ENCODE measurements at regions not wholly inside any gene's neighbourhood (a gene's known extent, or its start where the extent isn't known, plus 50 kb on each side); places are given as distances from the start of the nearest gene placed in this dataset.
"Not testable (repeated sequence)": the region's sequence is repeated elsewhere in the genome, so short reads cannot be mapped to it uniquely, and the experiment has no call there.

DNA sequence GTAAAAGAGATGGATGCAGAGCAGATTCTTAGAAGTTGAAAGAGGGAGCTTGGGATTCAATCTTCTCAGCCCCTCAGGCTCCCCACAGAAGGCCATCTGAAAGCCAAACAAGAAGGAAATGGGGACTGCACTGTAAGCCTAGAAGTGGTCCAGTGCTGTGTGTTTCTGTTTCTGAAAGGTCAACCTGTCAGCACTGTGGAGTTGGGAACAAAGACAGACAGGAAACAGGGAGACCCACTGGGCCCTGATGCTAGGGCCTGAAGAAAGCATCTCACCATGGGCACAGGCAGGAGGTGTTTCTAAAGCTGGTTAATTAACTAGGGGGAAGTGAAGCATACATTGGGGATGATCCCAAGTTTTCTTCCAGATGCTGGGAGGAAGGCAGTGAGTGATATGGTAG lies 62.5 kb upstream of the CDC42EP3 start:
- H3K36me3 ChIP-seq (ENCODE audit: control insufficient read depth in 4 of 4, insufficient read depth in 3 of 4, low read depth in 1 of 4, low read length in 3 of 4); DNase-seq (ENCODE audit: low spot score): not testable (repeated sequence)

DNA sequence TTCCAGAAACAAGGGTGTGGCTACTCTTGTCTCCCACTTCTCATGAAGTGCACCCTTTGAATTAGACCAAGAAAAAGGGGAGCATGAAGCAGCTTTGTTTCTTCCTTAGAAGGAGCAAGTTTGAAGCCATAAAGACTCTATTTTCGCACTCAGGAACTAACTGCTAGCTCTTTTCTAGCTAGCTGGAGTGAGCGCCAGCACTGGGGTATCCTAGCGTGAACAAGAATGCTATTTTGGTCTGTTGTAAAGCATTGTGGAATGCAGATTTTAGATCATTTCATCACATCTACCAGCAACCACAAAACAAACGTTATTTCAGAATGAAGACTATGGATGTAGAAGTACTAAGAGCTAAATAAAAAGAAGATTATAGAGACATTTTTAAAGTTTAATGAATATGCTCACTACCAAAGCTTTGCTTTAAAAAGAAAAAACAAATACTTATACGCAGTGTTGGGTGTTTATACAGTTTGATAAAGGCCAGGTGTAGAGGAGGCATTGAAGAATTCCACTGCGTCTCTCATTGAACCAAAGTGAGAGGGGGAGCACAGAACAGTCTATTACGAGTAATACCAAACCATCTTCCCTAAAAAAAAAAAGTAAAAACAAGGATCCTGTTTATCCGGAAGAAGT lies 63.6 kb upstream of the CDC42EP3 start:
- DNase-seq (ENCODE audit: low spot score); H3K4me3 ChIP-seq (ENCODE audit: low read depth in 1 of 3, low read length in 3 of 3); H3K4me1 ChIP-seq (ENCODE audit: control insufficient read depth in 4 of 4, insufficient read depth in 4 of 4, low read length in 3 of 4); H3K9me3 ChIP-seq (ENCODE audit: control insufficient read depth in 4 of 4, low read length in 3 of 4); H3K27ac ChIP-seq (ENCODE audit: low read depth in 1 of 2, low read length in 2 of 2); H3K9ac ChIP-seq (ENCODE audit: low read depth in 1 of 2, low read length in 2 of 2); H3K36me3 ChIP-seq (ENCODE audit: control insufficient read depth in 4 of 4, insufficient read depth in 3 of 4, low read depth in 1 of 4, low read length in 3 of 4); H3K27me3 ChIP-seq (ENCODE audit: control insufficient read depth in 4 of 4, insufficient read depth in 4 of 4, low read length in 3 of 4): not testable (repeated sequence)
- WGBS = 85% methylated on average over 8 of the region's 8 CpGs

More for the DNA sequence above, 62.5 kb upstream of the CDC42EP3 start:
- not testable (repeated sequence) for H3K27ac ChIP-seq (ENCODE audit: low read depth in 1 of 2, low read length in 2 of 2); H3K9me3 ChIP-seq (ENCODE audit: control insufficient read depth in 4 of 4, low read length in 3 of 4); H3K4me3 ChIP-seq (ENCODE audit: low read depth in 1 of 3, low read length in 3 of 3); H3K4me1 ChIP-seq (ENCODE audit: control insufficient read depth in 4 of 4, insufficient read depth in 4 of 4, low read length in 3 of 4); H3K9ac ChIP-seq (ENCODE audit: low read depth in 1 of 2, low read length in 2 of 2); H3K27me3 ChIP-seq (ENCODE audit: control insufficient read depth in 4 of 4, insufficient read depth in 4 of 4, low read length in 3 of 4)

DNA sequence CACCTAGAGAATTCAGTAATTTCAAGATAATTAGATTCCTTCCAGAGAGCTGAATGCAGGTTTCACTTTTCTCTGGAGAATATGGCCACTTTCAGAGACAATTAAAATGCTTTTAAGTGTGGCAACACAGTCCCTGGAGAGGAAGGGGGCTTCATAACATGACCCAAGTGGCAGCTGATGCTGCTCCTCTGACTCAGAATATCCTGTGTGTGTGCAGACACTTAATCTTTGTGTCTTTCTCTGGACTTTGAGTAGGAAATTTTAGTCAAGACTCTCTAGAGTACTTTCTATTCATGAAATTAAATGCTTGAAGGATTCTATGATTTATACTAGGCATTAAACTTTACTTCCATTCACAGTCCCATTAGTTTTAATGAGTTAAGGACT lies 64.1 kb upstream of the CDC42EP3 start:
- not testable (repeated sequence) for H3K36me3 ChIP-seq (ENCODE audit: control insufficient read depth in 4 of 4, insufficient read depth in 3 of 4, low read depth in 1 of 4, low read length in 3 of 4); H3K27me3 ChIP-seq (ENCODE audit: control insufficient read depth in 4 of 4, insufficient read depth in 4 of 4, low read length in 3 of 4); H3K9me3 ChIP-seq (ENCODE audit: control insufficient read depth in 4 of 4, low read length in 3 of 4); H3K27ac ChIP-seq (ENCODE audit: low read depth in 1 of 2, low read length in 2 of 2); DNase-seq (ENCODE audit: low spot score); H3K4me1 ChIP-seq (ENCODE audit: control insufficient read depth in 4 of 4, insufficient read depth in 4 of 4, low read length in 3 of 4); H3K4me3 ChIP-seq (ENCODE audit: low read depth in 1 of 3, low read length in 3 of 3); H3K9ac ChIP-seq (ENCODE audit: low read depth in 1 of 2, low read length in 2 of 2)

DNA sequence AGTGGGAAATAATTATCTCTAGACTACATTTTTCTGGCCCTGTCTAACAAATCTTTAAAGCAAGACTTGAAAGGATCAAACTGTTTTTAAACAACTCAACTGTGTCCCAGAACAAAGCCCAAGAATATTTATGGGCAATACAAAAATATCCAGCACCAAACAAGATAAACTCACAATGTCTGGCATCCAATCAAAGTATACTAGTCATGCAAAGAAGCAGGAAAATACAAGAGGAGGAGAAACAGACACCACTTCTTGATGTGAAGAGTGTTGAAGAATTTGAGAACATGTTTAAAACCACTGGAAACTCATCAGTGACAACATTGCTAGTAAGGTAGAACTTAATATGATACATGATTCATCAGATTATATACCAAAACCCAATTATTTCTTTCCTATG lies 66.1 kb upstream of the CDC42EP3 start:
- no peak for DNase-seq (ENCODE audit: low spot score)

More for the DNA sequence above, 66.1 kb upstream of the CDC42EP3 start:
- Histone ChIP-seq H3K27ac (ENCODE audit: low read depth in 1 of 2, low read length in 2 of 2) (no peak overlapping the region), H3K9me3 (ENCODE audit: control insufficient read depth in 4 of 4, low read length in 3 of 4) (no peaks in the 10 kb centered on the region), H3K4me3 (ENCODE audit: low read depth in 1 of 3, low read length in 3 of 3) (no peak overlapping the region), H3K36me3 (ENCODE audit: control insufficient read depth in 4 of 4, insufficient read depth in 3 of 4, low read depth in 1 of 4, low read length in 3 of 4) (no peaks in the 10 kb centered on the region), H3K9ac (ENCODE audit: low read depth in 1 of 2, low read length in 2 of 2) (no peak overlapping the region), H3K27me3 (ENCODE audit: control insufficient read depth in 4 of 4, insufficient read depth in 4 of 4, low read length in 3 of 4) (no peaks in the 10 kb centered on the region), H3K4me1 (ENCODE audit: control insufficient read depth in 4 of 4, insufficient read depth in 4 of 4, low read length in 3 of 4) (no peaks in the 10 kb centered on the region)
- no peak for TF ChIP-seq GABPA (IDR thresholded peaks at IDR 0.05 in 1 of 2, conservative IDR thresholded peaks at IDR 0.05 in 1 of 2)
- TF ChIP-seq RAD21 (IDR thresholded peaks at IDR 0.05) = no peak
- no peak for TF ChIP-seq EGR1 (IDR thresholded peaks at IDR 0.05; ENCODE audit: low read depth in 2 of 2)
- TF ChIP-seq, protein P1, sequence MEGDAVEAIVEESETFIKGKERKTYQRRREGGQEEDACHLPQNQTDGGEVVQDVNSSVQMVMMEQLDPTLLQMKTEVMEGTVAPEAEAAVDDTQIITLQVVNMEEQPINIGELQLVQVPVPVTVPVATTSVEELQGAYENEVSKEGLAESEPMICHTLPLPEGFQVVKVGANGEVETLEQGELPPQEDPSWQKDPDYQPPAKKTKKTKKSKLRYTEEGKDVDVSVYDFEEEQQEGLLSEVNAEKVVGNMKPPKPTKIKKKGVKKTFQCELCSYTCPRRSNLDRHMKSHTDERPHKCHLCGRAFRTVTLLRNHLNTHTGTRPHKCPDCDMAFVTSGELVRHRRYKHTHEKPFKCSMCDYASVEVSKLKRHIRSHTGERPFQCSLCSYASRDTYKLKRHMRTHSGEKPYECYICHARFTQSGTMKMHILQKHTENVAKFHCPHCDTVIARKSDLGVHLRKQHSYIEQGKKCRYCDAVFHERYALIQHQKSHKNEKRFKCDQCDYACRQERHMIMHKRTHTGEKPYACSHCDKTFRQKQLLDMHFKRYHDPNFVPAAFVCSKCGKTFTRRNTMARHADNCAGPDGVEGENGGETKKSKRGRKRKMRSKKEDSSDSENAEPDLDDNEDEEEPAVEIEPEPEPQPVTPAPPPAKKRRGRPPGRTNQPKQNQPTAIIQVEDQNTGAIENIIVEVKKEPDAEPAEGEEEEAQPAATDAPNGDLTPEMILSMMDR (IDR thresholded peaks at IDR 0.05; ENCODE audit: low read depth, low read length, missing input control) = no peak
- TF ChIP-seq YY1 (IDR thresholded peaks at IDR 0.05) = no peak
- no peak for TF ChIP-seq TAF1 (conservative IDR thresholded peaks at IDR 0.05)
- TF ChIP-seq, protein P2, sequence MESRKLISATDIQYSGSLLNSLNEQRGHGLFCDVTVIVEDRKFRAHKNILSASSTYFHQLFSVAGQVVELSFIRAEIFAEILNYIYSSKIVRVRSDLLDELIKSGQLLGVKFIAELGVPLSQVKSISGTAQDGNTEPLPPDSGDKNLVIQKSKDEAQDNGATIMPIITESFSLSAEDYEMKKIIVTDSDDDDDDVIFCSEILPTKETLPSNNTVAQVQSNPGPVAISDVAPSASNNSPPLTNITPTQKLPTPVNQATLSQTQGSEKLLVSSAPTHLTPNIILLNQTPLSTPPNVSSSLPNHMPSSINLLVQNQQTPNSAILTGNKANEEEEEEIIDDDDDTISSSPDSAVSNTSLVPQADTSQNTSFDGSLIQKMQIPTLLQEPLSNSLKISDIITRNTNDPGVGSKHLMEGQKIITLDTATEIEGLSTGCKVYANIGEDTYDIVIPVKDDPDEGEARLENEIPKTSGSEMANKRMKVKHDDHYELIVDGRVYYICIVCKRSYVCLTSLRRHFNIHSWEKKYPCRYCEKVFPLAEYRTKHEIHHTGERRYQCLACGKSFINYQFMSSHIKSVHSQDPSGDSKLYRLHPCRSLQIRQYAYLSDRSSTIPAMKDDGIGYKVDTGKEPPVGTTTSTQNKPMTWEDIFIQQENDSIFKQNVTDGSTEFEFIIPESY (IDR thresholded peaks at IDR 0.05) = no peak
- TF ChIP-seq NR2F2 (IDR thresholded peaks at IDR 0.05) = no peak
- no peak for TF ChIP-seq HNF4A (conservative IDR thresholded peaks at IDR 0.05)
- TF ChIP-seq HNF4G (IDR thresholded peaks at IDR 0.05) = no peak
- TF ChIP-seq, protein P3, sequence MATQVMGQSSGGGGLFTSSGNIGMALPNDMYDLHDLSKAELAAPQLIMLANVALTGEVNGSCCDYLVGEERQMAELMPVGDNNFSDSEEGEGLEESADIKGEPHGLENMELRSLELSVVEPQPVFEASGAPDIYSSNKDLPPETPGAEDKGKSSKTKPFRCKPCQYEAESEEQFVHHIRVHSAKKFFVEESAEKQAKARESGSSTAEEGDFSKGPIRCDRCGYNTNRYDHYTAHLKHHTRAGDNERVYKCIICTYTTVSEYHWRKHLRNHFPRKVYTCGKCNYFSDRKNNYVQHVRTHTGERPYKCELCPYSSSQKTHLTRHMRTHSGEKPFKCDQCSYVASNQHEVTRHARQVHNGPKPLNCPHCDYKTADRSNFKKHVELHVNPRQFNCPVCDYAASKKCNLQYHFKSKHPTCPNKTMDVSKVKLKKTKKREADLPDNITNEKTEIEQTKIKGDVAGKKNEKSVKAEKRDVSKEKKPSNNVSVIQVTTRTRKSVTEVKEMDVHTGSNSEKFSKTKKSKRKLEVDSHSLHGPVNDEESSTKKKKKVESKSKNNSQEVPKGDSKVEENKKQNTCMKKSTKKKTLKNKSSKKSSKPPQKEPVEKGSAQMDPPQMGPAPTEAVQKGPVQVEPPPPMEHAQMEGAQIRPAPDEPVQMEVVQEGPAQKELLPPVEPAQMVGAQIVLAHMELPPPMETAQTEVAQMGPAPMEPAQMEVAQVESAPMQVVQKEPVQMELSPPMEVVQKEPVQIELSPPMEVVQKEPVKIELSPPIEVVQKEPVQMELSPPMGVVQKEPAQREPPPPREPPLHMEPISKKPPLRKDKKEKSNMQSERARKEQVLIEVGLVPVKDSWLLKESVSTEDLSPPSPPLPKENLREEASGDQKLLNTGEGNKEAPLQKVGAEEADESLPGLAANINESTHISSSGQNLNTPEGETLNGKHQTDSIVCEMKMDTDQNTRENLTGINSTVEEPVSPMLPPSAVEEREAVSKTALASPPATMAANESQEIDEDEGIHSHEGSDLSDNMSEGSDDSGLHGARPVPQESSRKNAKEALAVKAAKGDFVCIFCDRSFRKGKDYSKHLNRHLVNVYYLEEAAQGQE (IDR thresholded peaks at IDR 0.05) = no peak
- TF ChIP-seq SP1 (IDR thresholded peaks at IDR 0.05) = no peak
